ENCODE measurements at regions not wholly inside any gene's neighbourhood (a gene's known extent, or its start where the extent isn't known, plus 50 kb on each side); places are given as distances from the start of the nearest gene placed in this dataset.

DNA sequence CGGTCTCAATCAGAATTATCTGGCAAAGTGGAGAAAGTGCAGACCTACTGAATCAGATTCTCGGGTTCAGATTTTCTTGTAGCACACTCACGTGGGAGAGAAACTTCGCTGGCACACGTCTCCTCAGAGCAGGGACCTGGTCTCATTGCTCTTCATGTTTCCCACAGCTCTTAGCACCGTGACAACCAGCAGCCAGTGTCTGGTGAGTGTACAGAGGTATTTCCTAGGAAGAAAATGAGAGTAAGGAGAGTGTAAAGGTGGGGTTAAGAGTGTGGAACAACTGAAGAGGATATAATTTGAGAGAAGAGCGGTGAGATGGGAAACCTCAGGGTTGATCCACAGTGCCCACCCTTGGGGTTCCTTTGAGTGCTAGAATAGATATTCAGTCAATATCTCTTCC, 89.2 kb downstream of the ARF6 start (continued):
- no peak for TF ChIP-seq KDM1A (IDR thresholded peaks at IDR 0.05; ENCODE audit: borderline replicate concordance, low read length)
- TF ChIP-seq RNF2 (IDR thresholded peaks at IDR 0.05; ENCODE audit: borderline replicate concordance, low read depth, low read length, missing control alignments, poor library complexity, severe bottlenecking): no peak
- no peak for TF ChIP-seq JUND (IDR thresholded peaks at IDR 0.05; ENCODE audit: low read length)

Measured in H1 (cell line).